GM12891 (cell line): ENCODE measurements at regions not wholly inside any gene's neighbourhood (a gene's known extent, or its start where the extent isn't known, plus 50 kb on each side); places are given as distances from the start of the nearest gene placed in this dataset.

ENCODE experiments used
- DNase-seq: peaks from one replicate; pipeline ENCODE4 v3.0.0; 2011; ENCODE audit warnings: low spot score; ENCODE audit not compliant: insufficient read length
- FAIRE-seq: peaks from 2 replicates; lab custom pipeline; 2011; peaks lifted over from hg19 to GRCh38; lab: Jason Lieb, UNC
- PAX5 ChIP-seq: IDR thresholded peaks from 2 replicates; pipeline ENCODE4 v1.6.1; 2011; ENCODE audit warnings: low read length, moderate library complexity, mild to moderate bottlenecking; ENCODE audit not compliant: insufficient read depth, severe bottlenecking
- POLR2A ChIP-seq: IDR thresholded peaks from 2 replicates; pipeline ENCODE4 v1.6.1; 2011; ENCODE audit warnings: low read depth, low read length, control low read depth
- POLR2AphosphoS5 ChIP-seq: IDR thresholded peaks from 2 replicates; pipeline ENCODE4 v1.6.1; 2011; ENCODE audit warnings: low read depth, low read length, control low read depth
- POU2F2 ChIP-seq: IDR thresholded peaks from 2 replicates; pipeline ENCODE4 v1.6.1; 2011; ENCODE audit warnings: low read depth, mild to moderate bottlenecking, control low read depth, low read length, moderate library complexity
- SPI1 ChIP-seq: IDR thresholded peaks from 2 replicates; pipeline ENCODE4 v1.6.1; 2011; ENCODE audit warnings: low read depth, low read length, control low read depth
- TAF1 ChIP-seq: IDR thresholded peaks from 2 replicates; pipeline ENCODE4 v1.6.1; 2011; ENCODE audit warnings: low read depth, low read length, control low read depth

- TF ChIP-seq POU2F2 = no peak
- TF ChIP-seq PAX5 = no peak
- TF ChIP-seq SPI1 = no peak
- no peak for TF ChIP-seq POLR2AphosphoS5
- TF ChIP-seq POLR2A = no peak
- TF ChIP-seq TAF1 = no peak
- DNase-seq = no peak
- no peak for FAIRE-seq
These were observed 1047.8 kb downstream of the EPHA7 start for GRCh38 chr6:92371211-92372208.

DNA sequence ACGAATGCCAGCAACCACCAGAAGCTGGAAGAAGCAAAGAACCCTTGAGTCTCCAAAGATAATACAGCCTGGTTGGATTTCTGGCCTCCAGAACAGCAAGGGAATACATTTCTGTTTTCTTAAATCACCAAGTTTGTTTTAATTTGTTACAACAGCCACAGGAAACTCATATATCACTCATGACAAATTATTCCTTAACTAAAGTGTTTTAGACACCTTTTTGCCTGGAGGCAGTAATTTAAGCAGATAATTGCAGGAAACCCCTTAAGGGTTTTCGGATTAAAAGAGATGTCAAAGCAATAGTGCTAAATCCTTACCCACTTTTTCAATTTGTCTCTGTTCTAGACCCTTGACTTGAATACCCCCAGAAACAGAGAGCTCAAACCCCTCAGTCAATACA, 1050.0 kb downstream of the EPHA7 start:
- FAIRE-seq (no peak), DNase-seq (no peak)
- TF ChIP-seq TAF1 = no peak

GRCh38 chr6:92364948-92365541, 1054.3 kb downstream of the EPHA7 start:
- no peak for DNase-seq
- TF ChIP-seq SPI1 = no peak
- TF ChIP-seq POLR2AphosphoS5 = no peak
- TF ChIP-seq TAF1 = no peak
- TF ChIP-seq PAX5 = no peak
- no peak for TF ChIP-seq POU2F2
- TF ChIP-seq POLR2A = no peak
- no peak for FAIRE-seq

GRCh38 chr6:92363111-92363510, 1056.2 kb downstream of the EPHA7 start:
- no peak for TF ChIP-seq TAF1
- no peak for FAIRE-seq
- DNase-seq = no peak

GRCh38 chr6:92362404-92362803, 1057.0 kb downstream of the EPHA7 start:
- TF ChIP-seq PAX5 (no peak), POLR2AphosphoS5 (no peak), SPI1 (no peak), POU2F2 (no peak), POLR2A (no peak), TAF1 (no peak)
- no peak for FAIRE-seq
- no peak for DNase-seq

DNA sequence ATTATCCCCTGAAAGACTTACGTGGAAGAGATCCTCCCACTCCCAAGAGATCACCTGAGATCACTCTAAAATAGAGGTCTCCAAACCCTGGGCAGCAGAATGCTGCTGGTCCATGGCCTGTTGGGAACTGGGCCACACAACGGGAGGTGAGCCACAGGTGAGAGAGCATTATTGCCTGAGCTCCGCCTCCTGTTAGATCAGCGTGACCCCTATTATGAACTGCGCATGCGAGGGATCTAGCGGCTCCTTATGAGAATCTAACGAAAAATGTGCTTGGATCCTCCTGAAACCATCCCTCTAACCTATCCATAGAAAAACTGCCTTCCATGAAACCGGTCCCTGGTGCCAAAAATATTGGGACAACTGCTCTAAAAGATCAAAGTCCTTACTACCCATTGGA, 1057.4 kb downstream of the EPHA7 start:
- no peak for FAIRE-seq

GRCh38 chr6:92354270-92354829, 1065.0 kb downstream of the EPHA7 start:
- FAIRE-seq = no peak
- TF ChIP-seq SPI1 (no peak), POLR2A (no peak), POU2F2 (no peak), POLR2AphosphoS5 (no peak), TAF1 (no peak), PAX5 (no peak)
- DNase-seq = no peak

More for the DNA sequence above, 1057.4 kb downstream of the EPHA7 start:
- no peak for TF ChIP-seq POLR2A
- DNase-seq = no peak

DNA sequence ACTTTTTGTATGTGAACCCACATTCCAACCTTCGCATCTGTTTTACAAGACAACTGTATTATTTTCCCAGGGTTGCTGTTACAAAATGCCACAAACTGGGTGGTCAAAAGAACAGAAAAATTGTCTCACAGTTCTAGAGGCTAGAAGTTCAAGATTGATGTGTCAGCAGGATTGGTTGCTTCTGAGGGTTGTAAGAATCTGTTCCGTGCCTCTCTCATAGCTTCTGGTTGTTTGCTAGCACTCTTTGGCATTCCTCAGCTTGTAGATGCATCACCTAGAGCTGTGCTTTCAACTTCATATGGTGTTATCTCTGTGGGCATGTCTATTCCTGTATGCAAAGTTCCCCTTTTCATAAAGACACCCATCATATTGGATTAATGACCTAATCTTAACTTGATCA, 1067.2 kb downstream of the EPHA7 start:
- FAIRE-seq = no peak
- TF ChIP-seq POU2F2 = no peak
- TF ChIP-seq PAX5 = no peak
- TF ChIP-seq TAF1 = no peak
- no peak for TF ChIP-seq POLR2AphosphoS5
- TF ChIP-seq POLR2A = no peak
- no peak for TF ChIP-seq SPI1
- no peak for DNase-seq

DNA sequence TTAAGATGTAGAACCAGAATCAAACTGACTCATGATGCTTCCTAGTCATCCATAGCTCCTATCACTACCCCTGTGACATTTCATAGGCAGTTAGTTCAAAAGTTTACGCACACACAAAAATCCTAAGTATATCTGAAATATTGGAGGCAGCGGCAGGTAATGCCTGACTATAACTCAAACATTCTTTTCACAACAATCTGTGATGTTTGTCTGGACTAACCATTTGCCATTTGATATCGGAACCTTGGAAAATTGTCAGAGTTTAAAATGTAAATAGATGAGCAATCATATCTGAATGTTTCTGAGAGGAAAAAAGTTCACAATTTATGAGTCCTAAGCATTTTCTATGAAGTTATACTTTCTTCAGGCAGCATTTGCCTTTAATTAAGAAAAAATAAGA, 1078.2 kb downstream of the EPHA7 start:
- no peak for DNase-seq

More for the DNA sequence above, 1078.2 kb downstream of the EPHA7 start:
- no peak for FAIRE-seq
- TF ChIP-seq POLR2A = no peak
- no peak for TF ChIP-seq PAX5
- TF ChIP-seq TAF1 = no peak
- TF ChIP-seq SPI1 = no peak
- no peak for TF ChIP-seq POLR2AphosphoS5
